HepG2 (cell line): ENCODE measurements at regions not wholly inside any gene's neighbourhood (a gene's known extent, or its start where the extent isn't known, plus 50 kb on each side); places are given as distances from the start of the nearest gene placed in this dataset.

ENCODE experiments used
- ATAC-seq: fragments of 200-7000 bp; cut with Tn5 transposase; 3 replicates; pipeline ENCODE4 v1.9.1; 2020; ENCODE audit warnings: mild to moderate bottlenecking, moderate library complexity
- BruUV-seq: library from RNA; stranded (reverse); fragments of 400-500 nt; replicated peaks from 2 replicates; lab custom pipeline; 2021; lab: Mats Ljungman, UMichigan
- CTCF ChIA-PET: fragments of 300-600 bp; formaldehyde crosslinking; extraction: SDS; loops from one replicate; lab custom pipeline; 2021; ENCODE audit warnings: low total read pairs, inconsistent platforms, low intra/inter-chr PET ratio; lab: Yijun Ruan, JAX
- POLR2A ChIA-PET: fragments of 350-600 bp; sonication (Branson Sonifier 250); formaldehyde crosslinking; loops from one replicate; lab custom pipeline; 2020; ENCODE audit warnings: antibody characterized with exemption, inconsistent platforms; lab: Yijun Ruan, JAX
- DNase-seq: peaks from one replicate; pipeline ENCODE4 v3.0.0-alpha.2; 2015; ENCODE audit warnings: low spot score
- FAIRE-seq: peaks from 3 replicates; lab custom pipeline; 2011; peaks lifted over from hg19 to GRCh38; lab: Jason Lieb, UNC
- H2AFZ ChIP-seq: one replicate; pipeline ENCODE4 v1.6.1; 2011; ENCODE audit warnings: low read length, inconsistent platforms
- H3K27ac ChIP-seq: fragments of 300-600 bp; 3 replicates; pipeline ENCODE4 v1.8.0; 2011; ENCODE audit warnings: mixed run types, mild to moderate bottlenecking, mixed read lengths, low read length, inconsistent platforms; ENCODE audit not compliant: insufficient read depth; ENCODE audit errors: extremely low read length
- H3K27me3 ChIP-seq, 2 experiments: fragments of 200-600 bp in 1 of 2; 2 replicates in 1 of 2; 3 replicates in 1 of 2; pipeline versions ENCODE4 v1.6.0 to v1.8.0; 2011; ENCODE audit warnings: low read length in 2 of 2, mild to moderate bottlenecking in 2 of 2, moderate library complexity in 2 of 2, inconsistent platforms in 1 of 2; ENCODE audit not compliant: insufficient read depth in 2 of 2, control insufficient read depth in 1 of 2
- H3K36me3 ChIP-seq, 2 experiments: fragments of 200-600 bp in 1 of 2; replicated peaks in 1 of 2; 2 replicates in 1 of 2; 3 replicates in 1 of 2; pipeline versions ENCODE4 v1.5.1 to v1.8.0; 2011; ENCODE audit warnings: low read length in 2 of 2, inconsistent platforms in 1 of 2; ENCODE audit not compliant: insufficient read depth in 2 of 2, control insufficient read depth in 1 of 2
- H3K4me1 ChIP-seq: 2 replicates; pipeline ENCODE4 v1.5.1; 2012; ENCODE audit warnings: low read length, inconsistent platforms; ENCODE audit not compliant: insufficient read depth
- H3K4me2 ChIP-seq: 2 replicates; pipeline ENCODE4 v1.6.0; 2011; ENCODE audit warnings: low read depth, low read length, inconsistent platforms
- H3K4me3 ChIP-seq, 3 experiments: fragments of 200-600 bp in 1 of 3; sonication (generic), shearing (Covaris generic) in 1 of 3; replicated peaks in 1 of 3; 2 replicates each; pipeline ENCODE4 v1.5.1; 2011 to 2016; ENCODE audit warnings: low read length in 3 of 3, inconsistent platforms in 2 of 3, low read depth in 2 of 3, mild to moderate bottlenecking in 2 of 3, control low read depth in 1 of 3, mixed read lengths in 1 of 3; ENCODE audit not compliant: insufficient read depth in 1 of 3
- H3K79me2 ChIP-seq: one replicate; pipeline ENCODE4 v1.6.1; 2011; ENCODE audit warnings: low read length, inconsistent platforms; ENCODE audit not compliant: insufficient read depth
- H3K9ac ChIP-seq: 2 replicates; pipeline ENCODE4 v1.6.0; 2011; ENCODE audit warnings: mild to moderate bottlenecking, low read depth, low read length, inconsistent platforms; ENCODE audit not compliant: insufficient read depth
- H3K9me3 ChIP-seq: 2 replicates; pipeline ENCODE4 v1.5.1; 2012; ENCODE audit warnings: mild to moderate bottlenecking, low read length
- H4K20me1 ChIP-seq: 2 replicates; pipeline ENCODE4 v1.6.0; 2011; ENCODE audit warnings: inconsistent platforms, mild to moderate bottlenecking, low read length, moderate library complexity; ENCODE audit not compliant: insufficient read depth
- MEF2D ChIP-seq: sonication (generic); formaldehyde crosslinking; IDR thresholded peaks from 2 replicates; pipeline ENCODE4 v1.5.1; 2020; ENCODE audit warnings: mild to moderate bottlenecking, missing genetic modification reagents
- MIXL1 ChIP-seq: IDR thresholded peaks from 2 replicates; pipeline ENCODE4 v1.6.1; 2016
- NR2F1 ChIP-seq, 2 experiments: fragments of 450-650 bp in 1 of 2; formaldehyde crosslinking in 1 of 2; IDR thresholded peaks; 2 replicates each; pipeline versions ENCODE4 v1.5.0 to v1.6.1; 2016 to 2020; ENCODE audit warnings: mild to moderate bottlenecking in 1 of 2, missing compliant biosample characterization in 1 of 2, missing genetic modification reagents in 1 of 2, moderate library complexity in 1 of 2
- SOX6 ChIP-seq, 2 experiments: fragments of 450-650 bp in 1 of 2; sonication (generic) in 1 of 2; formaldehyde crosslinking in 1 of 2; IDR thresholded peaks; 2 replicates each; pipeline versions ENCODE4 v1.4.0 to v1.6.1; 2017 to 2020; ENCODE audit warnings: antibody characterized with exemption in 1 of 2, mild to moderate bottlenecking in 1 of 2, missing genetic modification reagents in 1 of 2
- STAT5B ChIP-seq: sonication (generic); formaldehyde crosslinking; IDR thresholded peaks from 2 replicates; pipeline ENCODE4 v1.4.0; 2020; ENCODE audit warnings: missing genetic modification reagents
- ZFYVE20 ChIP-seq: sonication (generic); formaldehyde crosslinking; IDR thresholded peaks from 2 replicates; pipeline ENCODE4 v1.8.0; 2023; ENCODE audit warnings: low read depth, mild to moderate bottlenecking, moderate library complexity, missing genetic modification reagents, borderline replicate concordance
- WGBS: methylation state at CpG from one replicate; pipeline ENCODE4 v1.1.6; 2017; ENCODE audit warnings: low lambda C conversion rate; 5-methylcytosine and 5-hydroxymethylcytosine counted together
- in situ Hi-C: cut with HindIII; loops from 2 replicates; pipeline ENCODE4 v1.10.0; 2017; ENCODE audit warnings: low pct_unique_long_range_greater_than_20kb; ENCODE audit not compliant: extremely low pct_ligation_motif_present
- intact Hi-C: fragments of 100-400 bp; cut with micrococcal nuclease; formaldehyde crosslinking; loops from one replicate; pipeline ENCODE4 v1.10.0; 2022; ENCODE audit not compliant: unreplicated experiment
- TF ChIP-seq, protein P1 (sequence below): sonication (generic); formaldehyde crosslinking; IDR thresholded peaks from 2 replicates; pipeline ENCODE4 v1.4.0; 2020; ENCODE audit warnings: mild to moderate bottlenecking, missing genetic modification reagents

DNA sequence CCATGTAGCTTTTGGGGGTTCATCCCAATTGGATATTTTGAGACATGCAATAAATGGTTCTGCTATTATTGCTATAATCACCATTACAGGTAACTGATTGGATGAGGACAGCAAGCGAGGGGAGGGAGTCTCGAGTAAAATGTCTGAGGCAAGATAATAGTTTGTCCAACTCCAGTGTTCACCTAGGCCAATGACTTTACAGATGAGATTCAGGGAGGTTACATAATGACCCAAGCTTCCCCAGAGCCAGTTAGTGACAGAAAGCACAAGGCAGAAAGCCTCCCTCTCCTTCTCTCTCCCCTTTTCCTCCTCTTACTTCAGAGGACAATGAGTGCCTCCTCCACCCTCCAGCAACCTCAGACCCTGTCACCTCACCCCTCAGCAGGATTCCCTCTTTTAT lies 98.4 kb upstream of the GLS start:
- ATAC-seq (peak; percentile 52; the same call in 2 of the 3 replicates), FAIRE-seq (peak; percentile 8)
- Histone ChIP-seq H3K9ac (no peak overlapping the region), H2AFZ (no peak overlapping the region), H3K4me1 (peaks cover 13% of the 10 kb centered on the region; the same call in 1 of the 2 replicates), H3K4me3 (no peak overlapping the region), H3K27me3 (no peaks in the 10 kb centered on the region), H3K27ac (no peak overlapping the region), H3K79me2 (no peaks in the 10 kb centered on the region), H4K20me1 (no peaks in the 10 kb centered on the region)
- intact Hi-C loops (no loop called here), in situ Hi-C loops (loop anchor here (5.0 kb wide), 2 partner anchors 70 to 250 kb away; no protein-coding TSS in a partner anchor)
- CTCF ChIA-PET, result interaction anchor here (1.2 to 2.8 kb wide), 6 partner anchors 22 to 248 kb away, joined by 3 to 22 read pairs (median 6); no protein-coding TSS in a partner anchor
- POLR2A ChIA-PET, result no interaction called here
- no peak for TF ChIP-seq NR2F1 (CRISPR knock-in tag; IDR thresholded peaks at IDR 0.05)
- TF ChIP-seq STAT5B (CRISPR knock-in tag), result no peak
- no peak for TF ChIP-seq SOX6 (IDR thresholded peaks at IDR 0.05)
- 0 out of 2 replicates have a peak, but pooled peaks have one; percentile 22 for TF ChIP-seq SOX6 (CRISPR knock-in tag; IDR thresholded peaks at IDR 0.05)
- 0 out of 2 replicates have a peak, but pooled peaks have one; percentile 18 for TF ChIP-seq MEF2D (CRISPR knock-in tag)
- TF ChIP-seq, protein P1, sequence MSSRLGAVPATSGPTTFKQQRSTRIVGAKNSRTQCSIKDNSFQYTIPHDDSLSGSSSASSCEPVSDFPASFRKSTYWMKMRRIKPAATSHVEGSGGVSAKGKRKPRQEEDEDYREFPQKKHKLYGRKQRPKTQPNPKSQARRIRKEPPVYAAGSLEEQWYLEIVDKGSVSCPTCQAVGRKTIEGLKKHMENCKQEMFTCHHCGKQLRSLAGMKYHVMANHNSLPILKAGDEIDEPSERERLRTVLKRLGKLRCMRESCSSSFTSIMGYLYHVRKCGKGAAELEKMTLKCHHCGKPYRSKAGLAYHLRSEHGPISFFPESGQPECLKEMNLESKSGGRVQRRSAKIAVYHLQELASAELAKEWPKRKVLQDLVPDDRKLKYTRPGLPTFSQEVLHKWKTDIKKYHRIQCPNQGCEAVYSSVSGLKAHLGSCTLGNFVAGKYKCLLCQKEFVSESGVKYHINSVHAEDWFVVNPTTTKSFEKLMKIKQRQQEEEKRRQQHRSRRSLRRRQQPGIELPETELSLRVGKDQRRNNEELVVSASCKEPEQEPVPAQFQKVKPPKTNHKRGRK, result no peak
- no peak for TF ChIP-seq MIXL1 (CRISPR knock-in tag)
- TF ChIP-seq ZFYVE20 (CRISPR knock-in tag), result no peak
- TF ChIP-seq, all 625 proteins: peak for 2
- no peak overlapping the region for H3K4me2 ChIP-seq
- DNase-seq, result no peak
- WGBS, result 96% methylated on average over 2 of the region's 2 CpGs
- BruUV-seq, result no TSS peak
- peaks cover 6% of the 10 kb centered on the region for H3K9me3 ChIP-seq
- no peaks in the 10 kb centered on the region for H3K36me3 ChIP-seq
